ENCODE measurements at regions not wholly inside any gene's neighbourhood (a gene's known extent, or its start where the extent isn't known, plus 50 kb on each side); places are given as distances from the start of the nearest gene placed in this dataset.

DNA sequence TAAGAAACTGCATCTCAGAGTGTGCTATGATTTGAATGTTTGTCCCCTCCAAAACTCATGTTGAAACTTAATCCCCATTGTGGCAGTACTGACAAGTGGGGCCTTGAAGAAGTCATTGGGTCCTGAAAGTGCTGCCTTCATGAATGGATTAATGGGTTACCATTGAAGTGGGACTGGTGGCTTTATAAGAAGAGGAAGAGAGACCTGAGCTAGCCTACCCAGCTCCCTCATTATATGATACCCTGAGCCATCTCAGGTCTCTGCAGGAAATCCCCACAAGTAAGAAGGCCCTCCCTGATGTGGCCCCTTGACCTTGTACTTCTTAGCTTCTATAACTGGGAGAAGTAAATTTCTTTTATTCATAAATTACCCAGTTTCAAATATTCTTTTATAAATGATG lies 526.8 kb downstream of the XIRP2 start:
- no peak for DNase-seq

DNA sequence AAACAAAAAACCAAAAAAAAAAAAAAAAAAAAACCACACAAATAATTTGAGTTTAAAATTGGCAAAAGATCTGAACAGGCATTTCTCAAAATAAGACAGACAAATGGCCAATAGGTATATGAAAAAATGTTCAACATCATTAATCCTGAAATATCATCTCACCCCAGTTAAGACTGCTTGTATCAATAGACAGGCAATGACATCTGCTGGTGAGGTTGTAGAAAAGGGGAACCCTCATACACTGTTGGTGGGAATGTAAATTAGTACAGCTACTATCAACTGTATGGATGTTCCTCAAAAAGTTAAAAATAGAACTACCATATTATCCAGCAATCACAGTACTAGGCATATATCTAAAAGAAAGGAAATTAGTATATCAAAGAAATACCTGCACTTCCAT lies 523.1 kb downstream of the XIRP2 start:
- DNase-seq = peak; percentile 6

DNA sequence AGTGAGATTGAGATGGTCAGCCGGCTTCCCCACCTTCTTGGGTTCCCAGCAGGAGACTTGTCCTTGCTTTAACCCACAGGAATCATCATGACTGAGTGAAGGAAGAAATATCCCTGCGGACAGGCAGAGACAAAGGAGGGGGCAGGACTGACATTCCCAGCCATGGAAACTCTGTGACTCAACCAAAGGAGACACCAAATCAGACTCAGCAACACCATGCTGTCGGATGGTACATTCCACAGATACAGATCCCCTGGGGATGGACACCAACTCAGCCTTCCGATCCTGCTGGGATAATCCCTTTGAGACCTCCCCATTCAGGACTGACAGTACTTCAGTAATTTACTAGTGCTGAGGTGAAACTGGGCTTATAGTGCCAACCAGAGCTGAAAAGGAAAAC lies 518.3 kb downstream of the XIRP2 start:
- no peak for DNase-seq

DNA sequence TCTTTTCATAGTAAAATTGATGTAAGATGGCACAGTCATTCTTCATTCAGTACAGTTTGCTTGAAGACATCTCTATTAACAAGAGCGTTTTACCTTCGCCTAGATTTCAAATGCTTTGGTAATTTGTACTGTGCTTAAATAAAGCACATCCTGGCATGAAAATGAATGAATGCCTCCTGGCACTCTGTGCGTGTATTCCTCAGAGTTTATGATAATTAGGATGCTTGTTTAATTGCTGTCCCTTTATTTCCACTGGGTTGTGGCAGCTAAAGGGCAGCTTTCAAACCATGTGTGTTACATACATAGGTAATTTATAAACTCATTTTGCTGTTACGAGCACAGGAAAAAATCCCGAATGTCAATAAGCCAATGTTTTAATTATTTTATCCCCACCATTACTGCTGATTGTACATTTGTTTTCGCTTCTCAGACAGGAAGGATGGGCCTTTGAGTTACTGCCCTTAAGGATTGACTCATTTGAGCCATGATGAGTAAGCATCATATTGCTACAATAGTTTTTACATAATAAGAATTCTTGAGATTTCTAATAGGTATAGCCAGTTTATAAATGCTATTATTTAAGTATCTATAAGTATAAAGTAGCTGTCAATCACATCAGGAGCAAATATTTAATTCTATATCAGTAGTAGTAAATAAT lies 516.5 kb downstream of the XIRP2 start:
- no peak for DNase-seq

DNA sequence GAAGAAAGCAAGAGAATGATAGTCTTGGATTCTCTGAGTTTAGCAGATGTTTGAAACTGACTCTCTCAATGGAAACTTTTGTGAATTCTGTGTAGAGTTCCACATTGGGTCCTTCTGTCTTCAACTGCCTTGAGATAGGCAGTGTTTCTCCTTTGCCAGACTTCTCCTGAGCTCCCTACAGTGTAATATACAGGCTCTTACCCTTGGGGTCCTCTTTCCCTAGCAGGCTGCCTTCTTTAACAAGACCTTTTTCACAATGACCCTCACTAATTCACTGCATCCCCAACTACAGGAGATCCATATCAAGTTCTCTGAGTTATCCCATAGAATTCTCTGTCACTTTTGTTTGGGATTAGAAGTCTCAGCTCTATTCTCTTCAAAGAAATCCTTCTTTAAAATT lies 513.0 kb downstream of the XIRP2 start:
- DNase-seq = no peak

DNA sequence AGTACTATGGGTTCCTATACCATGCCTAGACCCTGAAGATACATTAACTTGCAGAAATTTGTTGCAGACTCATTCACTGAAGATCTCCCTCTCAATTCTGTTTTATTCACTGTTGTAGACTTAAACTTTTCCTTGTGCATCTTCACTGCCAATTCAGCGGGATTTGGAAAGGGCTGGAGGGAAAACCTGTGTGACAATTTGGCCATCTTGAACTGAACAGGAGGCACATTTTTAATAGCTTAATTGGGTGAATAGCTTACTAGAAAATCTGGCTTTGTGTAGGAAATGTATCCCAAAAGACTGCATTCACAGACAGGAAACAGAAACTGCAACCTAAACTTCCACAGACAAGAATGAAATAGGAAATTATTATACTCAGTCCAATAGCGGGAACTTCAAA lies 512.3 kb downstream of the XIRP2 start:
- no peak for DNase-seq

DNA sequence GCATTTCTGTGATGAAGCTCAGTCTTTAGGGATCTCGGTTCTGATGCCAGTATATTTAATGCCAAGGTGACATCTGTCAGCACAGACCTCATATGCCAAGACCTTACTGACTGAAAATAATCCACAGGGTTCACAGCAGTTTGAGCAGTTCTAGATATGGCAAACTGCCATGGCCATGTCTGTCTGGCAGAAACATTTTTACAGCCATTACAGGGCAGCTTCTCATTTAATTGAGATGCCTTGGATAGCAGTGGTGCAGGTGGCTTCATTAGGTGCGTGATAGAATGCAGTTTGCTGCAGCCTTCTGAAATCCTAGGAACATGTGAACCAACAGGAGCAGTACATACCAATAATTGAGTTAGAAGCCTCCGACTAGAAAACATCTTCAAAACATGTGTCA lies 510.6 kb downstream of the XIRP2 start:
- no peak for DNase-seq

DNA sequence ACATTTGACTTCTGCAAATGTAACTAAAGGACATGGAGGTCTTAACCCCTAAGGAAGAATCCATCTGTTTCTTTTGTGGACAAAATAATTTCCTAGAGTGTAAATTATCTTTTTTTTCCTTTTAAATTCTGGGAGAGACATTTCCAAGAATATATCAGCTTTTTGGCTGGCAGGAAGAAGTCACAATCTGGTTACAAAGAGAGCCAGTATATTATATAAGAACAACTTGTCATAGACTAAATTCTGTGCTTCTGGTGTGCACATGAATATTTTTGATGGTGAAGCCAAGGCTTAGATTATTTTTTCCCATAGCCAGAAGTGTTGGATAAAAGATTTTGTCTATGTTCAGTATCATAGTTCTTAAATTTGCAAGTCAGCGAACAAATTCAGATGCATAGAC lies 500.6 kb downstream of the XIRP2 start:
- no peak for DNase-seq

DNA sequence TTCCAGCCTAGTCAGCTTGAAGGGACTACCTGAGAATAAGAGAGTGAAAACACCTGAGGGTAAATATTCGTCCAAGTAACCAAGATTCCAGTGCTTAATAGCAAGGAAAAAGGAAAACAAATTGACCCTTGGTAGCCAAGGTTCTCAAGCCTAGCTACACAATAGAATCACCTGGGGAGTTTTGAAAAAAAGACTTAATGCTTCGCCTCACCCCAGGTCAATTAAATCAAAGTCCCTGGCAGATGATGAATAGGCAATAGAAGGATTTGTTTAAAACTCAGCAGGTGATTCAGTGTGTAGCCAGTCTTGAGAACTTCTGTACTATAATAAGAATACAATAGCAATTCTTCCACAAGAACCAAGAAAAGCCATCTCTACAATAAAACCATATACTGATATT lies 500.2 kb downstream of the XIRP2 start:
- no peak for DNase-seq

DNA sequence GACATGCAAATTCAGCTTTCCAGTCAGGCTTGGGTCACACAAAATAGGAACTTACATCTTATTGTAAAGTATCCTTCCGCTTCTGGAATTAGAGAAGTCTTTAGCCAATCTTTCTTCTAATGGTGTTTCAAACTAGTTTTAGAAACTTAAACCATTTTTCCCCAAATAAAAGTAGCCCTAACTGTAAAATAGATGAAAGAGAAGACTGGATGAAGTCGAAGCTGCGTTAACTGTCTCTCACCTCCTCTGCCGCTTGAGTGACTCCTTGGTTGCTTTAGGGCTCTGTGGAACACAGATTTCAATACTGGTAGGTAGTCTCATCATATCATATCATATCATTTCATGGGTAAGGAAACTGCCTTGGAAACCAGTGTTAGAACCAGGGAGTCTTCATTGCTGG lies 498.4 kb downstream of the XIRP2 start:
- peak; percentile 44 for DNase-seq

DNA sequence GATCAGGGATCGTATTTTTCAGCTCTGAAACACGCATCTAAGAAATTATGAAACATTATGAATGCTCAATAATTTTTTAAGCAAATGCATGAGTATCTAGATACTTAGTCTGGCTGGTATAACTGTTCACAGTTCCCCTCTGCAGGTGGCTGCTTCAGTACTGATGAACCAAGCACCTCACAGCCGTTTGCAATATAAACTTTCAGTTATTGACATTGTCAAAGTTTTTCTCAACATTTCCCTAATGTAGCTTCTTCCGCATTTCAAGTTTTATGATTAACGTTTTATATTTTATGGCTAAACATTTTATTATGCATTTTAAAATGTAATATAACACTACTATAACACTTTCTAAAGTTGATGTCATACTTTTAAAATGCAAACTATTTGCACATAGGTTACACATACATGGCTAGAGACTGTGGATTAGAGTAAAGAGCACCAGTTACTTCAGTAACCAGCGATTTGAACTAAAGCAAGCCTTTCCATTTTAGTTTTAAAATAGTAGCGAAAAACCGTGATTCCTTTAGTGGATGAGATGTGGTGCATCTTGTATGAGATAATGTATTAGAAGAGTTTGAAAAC lies 495.4 kb downstream of the XIRP2 start:
- DNase-seq = no peak

DNA sequence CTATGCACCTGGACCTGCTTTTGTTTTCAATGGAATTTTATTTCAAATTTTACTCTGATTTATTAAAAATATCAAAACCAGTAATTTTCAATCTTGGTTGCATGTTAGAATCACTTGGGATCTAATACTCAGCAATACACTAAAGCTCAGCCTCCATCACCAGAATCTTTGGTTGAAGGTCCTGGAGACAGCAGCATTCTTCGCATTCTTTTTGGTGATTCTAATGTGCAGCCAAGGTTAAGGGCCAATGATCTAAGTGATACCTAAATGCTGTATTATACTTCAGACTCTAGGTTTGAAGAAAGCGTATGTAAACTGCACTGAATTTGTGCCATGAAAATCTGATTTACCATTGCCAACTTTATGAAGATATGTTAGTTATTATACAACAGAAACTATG lies 493.1 kb downstream of the XIRP2 start:
- DNase-seq = no peak

DNA sequence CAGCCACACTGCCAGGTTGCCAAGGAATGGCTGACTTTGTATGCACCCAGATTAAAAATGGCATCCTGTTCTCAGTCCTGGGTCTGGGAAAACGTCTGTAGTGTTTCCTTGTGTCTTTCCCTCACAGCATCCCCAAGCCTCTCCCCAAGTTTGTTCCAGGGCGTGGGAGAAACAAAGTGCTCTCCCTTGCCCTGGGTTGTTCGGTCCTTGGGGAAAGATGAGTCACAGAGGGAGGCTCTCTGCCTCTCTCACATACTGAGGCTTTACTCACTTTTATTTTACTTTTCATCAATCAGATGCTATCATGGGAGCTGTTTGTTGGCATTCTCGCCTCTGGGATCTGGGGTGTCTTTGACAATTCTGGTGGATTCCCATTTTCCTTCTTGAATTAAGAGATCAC lies 492.3 kb downstream of the XIRP2 start:
- DNase-seq = no peak

DNA sequence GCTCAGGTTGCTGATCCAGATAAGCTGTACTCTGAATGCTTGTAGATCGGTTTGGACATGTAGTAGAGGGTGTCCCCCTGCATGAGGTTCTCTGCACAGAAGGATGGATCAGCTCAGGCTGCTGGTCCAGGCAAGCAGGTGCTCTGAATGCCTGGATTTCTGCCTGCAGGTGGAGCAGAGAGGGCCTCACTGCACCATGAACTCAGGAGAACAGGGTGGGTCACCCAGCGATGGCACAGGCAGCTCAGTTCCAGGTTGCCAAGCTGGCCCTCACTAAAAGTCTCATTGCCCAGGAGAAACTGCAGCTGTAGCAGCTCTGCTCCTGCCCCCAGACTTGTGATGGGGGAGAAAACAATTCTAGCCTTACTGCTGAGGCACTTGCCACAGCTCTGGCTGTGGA lies 491.8 kb downstream of the XIRP2 start:
- no peak for DNase-seq

DNA sequence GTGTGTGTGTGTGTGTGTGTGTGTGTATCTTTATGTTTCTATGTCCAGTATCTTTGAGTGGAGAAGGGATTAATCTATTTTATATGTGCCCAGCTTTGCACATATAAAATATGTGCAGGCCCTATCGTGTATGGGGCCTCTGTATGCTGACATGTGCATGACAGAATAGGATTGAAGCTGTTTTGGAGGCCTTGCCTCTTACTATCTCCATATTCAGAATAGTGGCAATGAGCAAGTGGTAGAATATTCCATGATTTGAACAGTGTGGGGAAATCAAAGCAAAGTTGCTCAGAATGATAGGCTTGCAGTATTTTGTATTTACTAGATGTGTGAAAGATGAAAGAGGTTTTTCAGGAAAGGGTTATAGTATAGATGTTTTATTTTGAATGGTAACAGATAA lies 480.8 kb downstream of the XIRP2 start:
- no peak for DNase-seq

DNA sequence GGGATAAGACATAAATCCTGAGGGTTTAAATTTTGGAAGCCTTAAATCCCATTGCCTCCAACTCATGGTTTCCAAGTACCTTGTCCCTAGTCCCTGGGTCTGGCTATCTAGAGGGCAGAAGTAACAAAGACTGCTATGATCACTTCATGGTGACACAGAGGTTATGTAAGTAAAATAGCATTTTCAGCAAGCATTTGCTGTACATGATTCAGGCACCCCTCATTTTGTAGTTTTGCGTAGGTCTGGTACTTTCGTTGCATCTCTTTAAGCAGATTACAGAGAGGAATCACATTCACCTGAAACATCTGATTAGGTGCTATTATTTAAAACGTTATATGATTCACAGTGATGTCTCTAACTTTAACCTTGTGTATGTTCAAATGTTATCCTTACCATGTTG lies 480.1 kb downstream of the XIRP2 start:
- DNase-seq = no peak

DNA sequence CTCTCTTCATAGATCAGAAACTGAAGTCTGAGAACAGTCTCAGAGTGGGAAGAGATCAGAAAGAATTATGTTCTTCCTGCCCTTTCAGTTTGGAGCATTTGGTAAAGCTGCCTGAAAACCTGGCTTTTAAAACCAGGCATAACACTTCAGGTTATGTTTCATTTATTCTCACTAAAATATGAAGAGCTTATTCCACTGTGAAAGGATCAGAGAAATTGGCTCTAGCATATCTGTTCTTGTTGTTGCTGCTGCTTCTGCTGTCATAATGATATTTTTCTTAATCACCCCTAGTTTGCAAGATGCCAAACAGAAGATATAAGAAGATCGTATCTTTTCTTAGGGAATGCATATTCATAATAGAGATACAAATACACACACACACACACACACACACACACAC lies 476.9 kb downstream of the XIRP2 start:
- DNase-seq = no peak

DNA sequence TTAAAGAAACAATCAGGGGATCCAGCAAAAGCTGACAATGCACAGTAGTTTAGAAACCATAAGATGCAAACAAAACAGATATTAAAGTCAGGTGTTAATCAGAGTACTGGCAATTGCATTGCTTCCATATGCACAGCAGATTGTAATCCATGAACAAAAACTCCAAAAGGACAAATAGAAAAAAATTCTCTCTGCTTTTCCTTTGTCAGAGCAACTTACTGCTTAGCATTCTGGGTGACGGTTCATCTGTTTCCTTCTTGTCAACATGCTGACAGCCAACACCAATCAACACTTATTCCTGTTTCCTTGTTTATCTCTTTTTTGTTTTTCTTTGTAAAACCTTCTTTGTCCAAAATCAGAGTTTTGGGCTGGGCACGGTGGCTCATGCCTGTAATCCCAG lies 473.1 kb downstream of the XIRP2 start:
- DNase-seq = no peak

DNA sequence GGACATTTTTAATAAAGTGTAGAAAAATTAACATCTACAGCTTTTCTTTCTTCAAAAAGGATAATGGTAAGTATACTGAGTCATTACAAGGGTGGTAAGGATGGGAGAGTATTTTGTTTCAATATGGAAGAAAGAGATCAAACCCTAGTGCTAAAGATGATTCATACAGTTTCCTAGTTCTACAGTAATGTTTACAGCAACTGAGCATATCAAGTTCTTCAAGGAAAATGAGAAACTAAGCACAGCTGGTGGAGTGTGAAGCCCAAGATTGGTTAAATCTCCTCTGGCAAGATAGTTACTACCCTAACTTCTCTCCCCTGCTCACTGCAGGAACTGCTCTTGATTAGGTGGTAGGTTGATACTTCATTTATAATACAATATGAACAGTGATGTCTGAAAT lies 467.5 kb downstream of the XIRP2 start:
- DNase-seq = no peak

DNA sequence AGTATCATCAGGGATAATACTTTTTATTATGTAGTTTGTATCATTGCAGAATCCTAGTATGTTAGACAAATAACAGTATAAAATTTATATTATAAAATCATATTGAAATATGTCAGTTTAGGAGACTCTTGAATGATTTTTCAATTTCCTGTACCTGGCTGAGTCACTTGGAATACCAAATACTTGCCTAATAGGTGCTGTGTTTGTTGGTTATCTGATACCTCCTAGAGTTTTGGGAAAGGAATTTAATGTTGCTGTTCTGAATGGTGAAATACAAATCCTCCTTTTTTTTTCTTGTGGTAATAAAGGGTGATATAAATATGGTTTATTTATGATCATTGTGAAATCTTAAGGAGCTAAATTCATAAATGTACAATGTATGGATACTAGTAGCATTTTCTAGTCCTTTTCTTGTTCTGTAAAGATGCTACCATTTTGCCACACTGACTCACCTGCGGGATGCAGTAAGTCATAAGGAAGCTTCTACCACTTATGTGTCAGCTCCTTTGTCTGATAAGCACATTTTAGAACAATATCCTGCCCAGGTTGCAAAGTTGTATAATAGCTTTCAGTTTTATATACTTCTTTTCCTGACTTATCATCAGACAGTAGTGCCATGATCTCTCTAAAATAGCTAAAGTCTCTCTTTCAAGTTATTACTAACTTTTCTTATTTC lies 465.5 kb downstream of the XIRP2 start:
- no peak for DNase-seq

DNA sequence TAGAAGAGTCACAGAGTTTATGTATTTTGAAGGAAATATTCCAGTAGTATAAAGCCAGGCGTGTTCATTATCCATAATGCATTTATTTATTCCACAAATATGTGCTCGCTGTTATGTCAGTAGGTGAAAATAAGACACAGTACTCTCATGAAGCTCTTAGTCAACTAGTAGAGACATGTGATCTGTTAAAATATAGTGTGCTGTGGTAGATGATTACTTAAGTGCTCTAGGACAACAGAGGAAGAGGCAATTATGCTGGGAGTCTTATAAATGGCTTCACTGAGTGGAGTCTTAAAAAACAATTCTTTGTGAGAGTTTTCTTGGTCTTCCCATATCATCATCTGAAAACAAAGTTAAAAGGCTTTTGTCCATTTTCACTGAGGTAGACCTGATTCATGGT lies 457.3 kb downstream of the XIRP2 start:
- DNase-seq = no peak

DNA sequence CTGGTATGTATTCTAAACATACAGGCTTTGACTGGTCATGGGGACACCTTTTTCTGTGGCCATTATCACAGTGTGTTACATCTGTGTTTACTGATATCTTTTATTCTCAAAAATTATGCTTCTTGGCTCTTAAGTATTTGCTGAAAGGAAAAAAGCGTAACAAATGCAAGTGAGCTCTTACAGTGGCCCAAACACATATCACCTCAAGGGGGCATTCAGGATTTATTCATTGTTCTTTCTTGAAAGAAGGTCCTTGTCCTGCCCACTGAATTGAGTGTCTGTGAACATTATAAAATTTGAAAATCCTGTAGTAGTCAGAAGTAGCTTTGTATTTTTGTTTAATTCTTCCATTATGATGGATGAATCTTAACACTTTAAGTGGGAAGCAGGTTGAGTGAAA lies 454.5 kb downstream of the XIRP2 start:
- DNase-seq = peak; percentile 28

DNA sequence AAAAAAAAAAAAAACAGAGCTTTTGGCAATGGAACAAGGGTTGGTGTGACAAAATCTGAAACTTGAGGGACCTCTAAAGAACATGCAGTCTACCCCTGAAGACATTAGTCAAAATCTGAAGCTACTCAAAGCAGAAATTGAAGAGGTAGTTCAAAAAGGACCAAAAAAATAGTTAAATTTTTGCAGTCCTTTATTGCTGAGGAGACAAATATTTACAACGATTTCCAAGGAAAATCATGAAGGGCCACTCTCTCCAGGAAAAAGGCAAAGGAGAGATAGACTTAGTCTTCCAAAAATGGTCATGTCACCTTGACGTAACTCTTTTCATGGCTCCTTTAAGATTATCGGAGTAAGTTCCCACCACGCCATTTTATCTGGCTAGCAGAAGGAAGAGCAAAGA lies 452.0 kb downstream of the XIRP2 start:
- DNase-seq = no peak

DNA sequence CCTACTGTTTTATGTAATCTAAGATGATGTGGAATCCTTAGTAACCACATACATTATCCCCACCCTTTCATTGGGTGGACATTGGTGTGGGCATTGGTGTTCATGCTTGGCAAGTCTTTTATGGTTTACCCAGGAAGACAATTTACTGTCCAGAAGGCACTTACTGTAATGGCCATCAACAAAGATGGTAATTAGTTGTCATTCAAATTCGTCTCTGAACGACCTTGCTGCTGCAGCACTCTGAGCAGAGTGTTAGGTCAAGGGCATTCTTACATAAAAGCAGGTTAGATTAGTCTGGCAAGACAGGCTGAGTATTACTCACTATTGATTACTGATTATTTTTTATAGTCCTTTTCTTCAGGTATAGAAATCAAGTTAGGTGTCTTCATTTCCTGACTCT lies 447.9 kb downstream of the XIRP2 start:
- DNase-seq = no peak

DNA sequence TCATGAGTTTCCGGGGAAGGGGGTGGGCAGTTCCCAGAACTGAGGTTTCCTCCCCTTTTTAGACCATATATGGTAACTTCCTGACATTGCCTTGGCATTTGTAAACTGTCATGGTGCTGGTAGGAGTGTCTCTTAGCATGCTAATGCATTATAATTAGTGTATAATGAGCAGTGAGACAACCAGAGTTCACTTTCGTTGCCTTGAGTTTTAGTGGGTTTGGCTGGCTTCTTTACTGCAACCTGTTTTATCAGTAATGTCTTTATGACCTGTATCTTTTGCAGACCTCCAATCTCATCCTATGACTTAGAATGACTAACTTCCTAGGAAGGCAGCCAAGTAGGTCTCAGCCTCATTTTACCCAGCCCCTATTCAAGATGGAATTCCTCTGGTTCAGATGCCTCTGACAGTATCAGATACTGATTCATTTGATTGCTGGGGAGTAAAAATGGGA lies 447.3 kb downstream of the XIRP2 start:
- DNase-seq = no peak

Data from OCI-M1 (cell line).